HEK293T (cell line): ENCODE measurements at regions not wholly inside any gene's neighbourhood (a gene's known extent, or its start where the extent isn't known, plus 50 kb on each side); places are given as distances from the start of the nearest gene placed in this dataset.

Experiments used
- CTCF ChIA-PET: fragments of 350-600 bp; formaldehyde crosslinking; extraction: SDS; loops from one replicate; lab custom pipeline; 2021; ENCODE audit warnings: antibody characterized with exemption, inconsistent platforms; lab: Yijun Ruan, JAX
- POLR2A ChIA-PET: fragments of 350-600 bp; formaldehyde crosslinking; extraction: SDS; loops from one replicate; lab custom pipeline; 2020; ENCODE audit warnings: antibody characterized with exemption, inconsistent platforms; lab: Yijun Ruan, JAX
- DNase-seq: peaks from one replicate; pipeline ENCODE4 v3.0.0; 2012; ENCODE audit warnings: mixed read lengths; ENCODE audit errors: extremely low spot score
- ARNT ChIP-seq: fragments of 450-650 bp; IDR thresholded peaks from 2 replicates; pipeline ENCODE4 v1.6.1; 2017; ENCODE audit warnings: mild to moderate bottlenecking
- BHLHE40 ChIP-seq: fragments of 450-650 bp; IDR thresholded peaks from 2 replicates; pipeline ENCODE4 v1.6.1; 2016; ENCODE audit warnings: mild to moderate bottlenecking, moderate library complexity, borderline replicate concordance
- CTBP1 ChIP-seq: fragments of 450-650 bp; IDR thresholded peaks from 2 replicates; pipeline ENCODE4 v1.6.1; 2016; ENCODE audit warnings: borderline replicate concordance
- FOXM1 ChIP-seq: fragments of 450-650 bp; IDR thresholded peaks from 2 replicates; pipeline ENCODE4 v1.6.1; 2017; ENCODE audit warnings: mild to moderate bottlenecking, borderline replicate concordance
- HDGF ChIP-seq: fragments of 450-650 bp; IDR thresholded peaks from 2 replicates; pipeline ENCODE4 v1.6.1; 2017; ENCODE audit warnings: antibody characterized with exemption, borderline replicate concordance
- LEF1 ChIP-seq: fragments of 450-650 bp; IDR thresholded peaks from 2 replicates; pipeline ENCODE4 v1.6.1; 2017; ENCODE audit warnings: mild to moderate bottlenecking, borderline replicate concordance
- SUZ12 ChIP-seq: fragments of 450-650 bp; IDR thresholded peaks from 2 replicates; pipeline ENCODE4 v1.6.1; 2016; ENCODE audit warnings: mild to moderate bottlenecking
- TF ChIP-seq, protein P1 (sequence below): fragments of 450-650 bp; IDR thresholded peaks from 2 replicates; pipeline ENCODE4 v1.6.1; 2016

DNA sequence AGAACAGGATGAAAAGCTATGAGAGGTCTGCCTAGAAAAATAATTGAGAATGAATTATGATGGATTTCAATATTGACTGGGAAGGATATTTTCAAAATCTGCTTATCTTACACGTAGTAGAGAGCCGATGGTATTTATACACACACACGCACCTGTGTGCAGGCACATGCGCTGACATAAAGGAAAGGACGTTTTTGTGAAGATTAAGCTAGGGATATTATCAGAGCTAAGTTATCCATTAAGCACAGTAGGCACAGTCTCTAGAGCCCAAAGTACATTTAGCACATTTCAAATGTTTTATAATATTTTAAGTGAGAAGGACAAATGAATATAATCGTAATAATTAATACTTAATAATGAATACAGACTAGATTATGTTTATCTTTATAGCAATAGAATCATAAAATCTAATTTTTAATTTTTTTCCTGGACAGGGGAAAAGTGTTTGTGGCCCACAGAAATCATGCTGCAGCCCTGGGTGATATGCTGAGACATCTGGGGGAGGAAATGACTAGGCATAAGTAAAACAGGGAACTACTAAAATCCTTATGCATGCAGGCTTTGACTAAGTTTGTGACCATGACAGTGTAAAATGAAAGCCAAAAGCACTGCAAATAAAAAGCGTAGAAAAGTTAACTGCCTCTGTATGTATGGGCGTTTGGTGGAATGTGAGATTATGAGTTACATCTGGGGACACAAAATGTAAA lies 146.1 kb downstream of the KITLG start:
- POLR2A ChIA-PET = interaction anchor here (0.5 kb wide), 1 partner anchor 531 kb away, joined by 3 read pairs; no protein-coding TSS in a partner anchor
- DNase-seq = no peak
- TF ChIP-seq HDGF (no peak), CTBP1 (no peak)
- TF ChIP-seq, protein P1, sequence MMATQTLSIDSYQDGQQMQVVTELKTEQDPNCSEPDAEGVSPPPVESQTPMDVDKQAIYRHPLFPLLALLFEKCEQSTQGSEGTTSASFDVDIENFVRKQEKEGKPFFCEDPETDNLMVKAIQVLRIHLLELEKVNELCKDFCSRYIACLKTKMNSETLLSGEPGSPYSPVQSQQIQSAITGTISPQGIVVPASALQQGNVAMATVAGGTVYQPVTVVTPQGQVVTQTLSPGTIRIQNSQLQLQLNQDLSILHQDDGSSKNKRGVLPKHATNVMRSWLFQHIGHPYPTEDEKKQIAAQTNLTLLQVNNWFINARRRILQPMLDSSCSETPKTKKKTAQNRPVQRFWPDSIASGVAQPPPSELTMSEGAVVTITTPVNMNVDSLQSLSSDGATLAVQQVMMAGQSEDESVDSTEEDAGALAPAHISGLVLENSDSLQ = no peak
- CTCF ChIA-PET = no interaction called here

DNA sequence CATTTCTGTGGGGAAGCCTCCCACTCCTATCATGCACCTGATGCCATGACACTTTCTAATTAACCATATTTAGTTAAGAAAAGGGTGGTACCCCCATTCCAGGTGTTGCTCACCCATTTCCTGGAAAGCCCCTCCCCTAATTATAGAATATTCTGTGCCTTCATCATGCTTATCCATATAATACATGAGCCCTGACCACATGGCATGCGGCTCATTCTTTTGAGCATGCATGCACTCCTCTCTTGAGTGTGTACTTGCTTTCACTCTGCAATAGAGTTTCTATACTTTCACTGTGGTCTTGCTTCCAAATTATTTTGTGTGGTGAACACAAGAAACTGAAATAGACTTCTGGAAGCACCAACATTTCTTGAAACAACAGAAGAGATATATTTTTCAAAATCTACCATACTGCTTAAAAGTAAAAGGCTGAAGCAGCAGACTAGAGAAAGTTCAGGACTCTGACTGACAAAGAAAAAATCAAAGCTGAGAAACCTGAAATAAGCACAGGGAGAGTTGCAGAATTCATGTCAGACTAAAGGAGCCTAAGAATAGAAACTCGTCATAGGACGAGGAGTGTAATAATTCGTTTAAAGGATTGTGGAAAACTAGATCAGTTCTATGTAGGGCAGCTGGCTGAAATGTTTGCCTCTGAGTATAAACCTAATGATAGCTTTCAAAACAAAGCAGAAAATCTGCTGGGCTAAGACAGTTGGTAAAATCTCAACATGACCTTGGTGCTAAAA lies 144.8 kb downstream of the KITLG start:
- no peak for DNase-seq
- ChIA-PET CTCF (no interaction called here), POLR2A (no interaction called here)
- TF ChIP-seq BHLHE40 = no peak
- TF ChIP-seq LEF1 = no peak

DNA sequence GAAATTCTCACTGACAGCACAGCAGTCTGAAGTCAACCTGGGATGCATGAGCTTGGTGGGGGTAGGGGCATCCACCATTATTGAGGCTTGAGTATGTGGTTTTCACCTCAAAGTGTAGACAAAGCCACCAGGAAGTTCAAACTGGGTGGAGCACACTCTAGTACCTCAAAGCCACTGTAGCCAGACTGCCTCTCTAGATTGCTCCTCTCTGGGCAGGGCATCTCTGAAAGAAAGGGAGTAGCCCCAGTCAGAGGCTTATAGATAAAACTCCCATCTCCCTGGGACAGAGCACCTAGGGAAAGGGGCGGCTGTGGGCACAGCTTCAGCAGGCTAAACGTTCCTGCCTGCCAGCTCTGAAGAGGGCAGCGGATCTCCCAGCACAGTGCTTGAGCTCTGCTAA lies 143.0 kb downstream of the KITLG start:
- ChIA-PET CTCF (interaction anchor here (0.6 kb wide), 1 partner anchor 832 kb away, joined by 3 read pairs; no protein-coding TSS in a partner anchor), POLR2A (no interaction called here)
- DNase-seq = no peak
- TF ChIP-seq ARNT (no peak), BHLHE40 (no peak), FOXM1 (no peak), HDGF (no peak), SUZ12 (no peak)
